Endothelial cell of umbilical vein (primary cell): ENCODE measurements at regions not wholly inside any gene's neighbourhood (a gene's known extent, or its start where the extent isn't known, plus 50 kb on each side); places are given as distances from the start of the nearest gene placed in this dataset.

Experiments
- BruUV-seq: library from RNA; stranded (reverse); fragments of 400-500 nt; replicated peaks from 2 replicates; lab custom pipeline; 2021; lab: Mats Ljungman, UMichigan
- CTCF ChIA-PET: fragments of 300-600, 350-600 bp; sonication (Branson Sonifier 250); formaldehyde crosslinking; loops from one replicate; lab custom pipeline; 2021; ENCODE audit warnings: antibody characterized with exemption, inconsistent platforms; lab: Charles Lee
- POLR2A ChIA-PET: fragments of 300-600, 350-600 bp; sonication (Branson Sonifier 250); formaldehyde crosslinking; loops from one replicate; lab custom pipeline; 2021; ENCODE audit warnings: antibody characterized with exemption, inconsistent platforms; lab: Charles Lee
- DNase-seq: peaks from one replicate; pipeline ENCODE4 v3.0.0-alpha.2; 2011; ENCODE audit warnings: low read depth, low spot score
- FAIRE-seq: peaks from 2 replicates; lab custom pipeline; 2011; peaks lifted over from hg19 to GRCh38; lab: Jason Lieb, UNC
- H2AFZ ChIP-seq: 2 replicates; pipeline ENCODE4 v1.6.0; 2012; ENCODE audit warnings: low read depth, low read length, control low read depth, inconsistent platforms
- H3K27ac ChIP-seq: 2 replicates; pipeline ENCODE4 v1.5.1; 2011; ENCODE audit warnings: low read depth, mild to moderate bottlenecking, control low read depth, low read length, moderate library complexity; ENCODE audit not compliant: insufficient read depth
- H3K27me3 ChIP-seq, 2 experiments: 2 replicates each; pipeline versions ENCODE4 v1.6.0 to v1.6.1; 2011; ENCODE audit warnings: low read length in 2 of 2, mixed read lengths in 1 of 2; ENCODE audit not compliant: control insufficient read depth in 2 of 2, insufficient read depth in 2 of 2
- H3K36me3 ChIP-seq, 2 experiments: 2 replicates in 1 of 2; 3 replicates in 1 of 2; pipeline ENCODE4 v1.5.1; 2011; ENCODE audit warnings: low read length in 2 of 2, mild to moderate bottlenecking in 1 of 2, moderate library complexity in 1 of 2; ENCODE audit not compliant: control insufficient read depth in 2 of 2, insufficient read depth in 2 of 2; ENCODE audit errors: extremely low read depth in 1 of 2
- H3K4me1 ChIP-seq: 3 replicates; pipeline ENCODE4 v1.5.1; 2011; ENCODE audit warnings: mild to moderate bottlenecking, low read length; ENCODE audit not compliant: control insufficient read depth, insufficient read depth; ENCODE audit errors: extremely low read depth
- H3K4me2 ChIP-seq: 2 replicates; pipeline ENCODE4 v1.6.1; 2011; ENCODE audit warnings: low read length, control low read depth, mixed read lengths; ENCODE audit not compliant: insufficient read depth
- H3K4me3 ChIP-seq, 3 experiments: fragments of 200-600 bp in 1 of 3; sonication (generic), shearing (Covaris generic) in 1 of 3; replicated peaks in 1 of 3; 2 replicates each; pipeline ENCODE4 v1.5.1; 2011 to 2016; ENCODE audit warnings: control low read depth in 3 of 3, low read length in 3 of 3, mild to moderate bottlenecking in 2 of 3, inconsistent platforms in 1 of 3, low read depth in 1 of 3, moderate library complexity in 1 of 3; ENCODE audit not compliant: insufficient read depth in 1 of 3
- H3K79me2 ChIP-seq: 2 replicates; pipeline ENCODE4 v1.6.0; 2012; ENCODE audit warnings: low read length, inconsistent platforms; ENCODE audit not compliant: control insufficient read depth, insufficient read depth
- H3K9ac ChIP-seq: replicated peaks from 2 replicates; pipeline ENCODE3; 2011; ENCODE audit warnings: low read length, control low read depth; ENCODE audit not compliant: insufficient read depth; ENCODE audit errors: extremely low read depth
- H3K9me1 ChIP-seq: replicated peaks from 3 replicates; pipeline ENCODE4 v1.6.0; 2011; ENCODE audit warnings: mild to moderate bottlenecking, low read length; ENCODE audit not compliant: control insufficient read depth, insufficient read depth; ENCODE audit errors: extremely low read depth
- H3K9me3 ChIP-seq: replicated peaks from 2 replicates; pipeline ENCODE4 v1.5.1; 2012; ENCODE audit warnings: low read length, inconsistent platforms; ENCODE audit not compliant: control insufficient read depth, insufficient read depth
- H4K20me1 ChIP-seq: replicated peaks from 2 replicates; pipeline ENCODE3; 2011; ENCODE audit warnings: mild to moderate bottlenecking, low read length; ENCODE audit not compliant: control insufficient read depth, insufficient read depth; ENCODE audit errors: extremely low read depth
- CTCF ChIP-seq, 2 donors: IDR thresholded peaks; 1 replicate in 1 of 2; 2 replicates in 1 of 2; pipeline ENCODE4 v1.5.1; 2011; ENCODE audit warnings: low read length in 2 of 2, mild to moderate bottlenecking in 2 of 2, moderate library complexity in 2 of 2, control low read depth in 1 of 2, inconsistent platforms in 1 of 2, low read depth in 1 of 2; ENCODE audit not compliant: insufficient read depth in 1 of 2; ENCODE audit errors: extremely low read depth in 1 of 2
- EZH2 ChIP-seq: IDR thresholded peaks from 2 replicates; pipeline ENCODE4 v1.6.1; 2012; ENCODE audit warnings: borderline replicate concordance, low read depth, mild to moderate bottlenecking, moderate library complexity, low read length, inconsistent platforms; ENCODE audit not compliant: severe bottlenecking
- FOS ChIP-seq: IDR thresholded peaks from 2 replicates; pipeline ENCODE4 v1.6.1; 2011; ENCODE audit warnings: mild to moderate bottlenecking, low read length, moderate library complexity, borderline replicate concordance; ENCODE audit not compliant: insufficient read depth
- GATA2 ChIP-seq: IDR thresholded peaks from 2 replicates; pipeline ENCODE4 v1.7.0; 2011; ENCODE audit warnings: low read depth, mild to moderate bottlenecking, moderate library complexity, mixed read lengths, low read length; ENCODE audit not compliant: insufficient read length, insufficient read depth
- JUN ChIP-seq: IDR thresholded peaks from 2 replicates; pipeline ENCODE4 v1.6.1; 2011; ENCODE audit warnings: borderline replicate concordance, low read depth; ENCODE audit not compliant: insufficient read length, insufficient read depth
- MYC ChIP-seq: IDR thresholded peaks from one replicate; pipeline ENCODE4 v1.6.1; 2011; ENCODE audit warnings: mild to moderate bottlenecking, low read depth, low read length
- POLR2A ChIP-seq: IDR thresholded peaks from 2 replicates; pipeline ENCODE4 v1.6.1; 2012; ENCODE audit warnings: low read depth, mild to moderate bottlenecking, control low read depth, low read length
- POLR2AphosphoS5 ChIP-seq: IDR thresholded peaks from 2 replicates; pipeline ENCODE4 v1.6.1; 2012; ENCODE audit warnings: low read depth, mild to moderate bottlenecking, control low read depth, low read length, moderate library complexity; ENCODE audit not compliant: insufficient read depth
- dilution Hi-C: fragments of 300-500 bp; cut with MboI; formaldehyde crosslinking; loops from one replicate; pipeline ENCODE4 v1.15.0; 2019; ENCODE audit warnings: low sequenced_read_pairs; ENCODE audit not compliant: extremely low pct_ligation_motif_present
- intact Hi-C: fragments of 100-400 bp; cut with micrococcal nuclease; formaldehyde crosslinking; loops from one replicate; pipeline ENCODE4 v1.10.0; 2022
- TF ChIP-seq, protein P1 (sequence below): IDR thresholded peaks from 2 replicates; pipeline ENCODE4 v1.6.1; 2011; ENCODE audit not compliant: insufficient read depth, insufficient read length

DNA sequence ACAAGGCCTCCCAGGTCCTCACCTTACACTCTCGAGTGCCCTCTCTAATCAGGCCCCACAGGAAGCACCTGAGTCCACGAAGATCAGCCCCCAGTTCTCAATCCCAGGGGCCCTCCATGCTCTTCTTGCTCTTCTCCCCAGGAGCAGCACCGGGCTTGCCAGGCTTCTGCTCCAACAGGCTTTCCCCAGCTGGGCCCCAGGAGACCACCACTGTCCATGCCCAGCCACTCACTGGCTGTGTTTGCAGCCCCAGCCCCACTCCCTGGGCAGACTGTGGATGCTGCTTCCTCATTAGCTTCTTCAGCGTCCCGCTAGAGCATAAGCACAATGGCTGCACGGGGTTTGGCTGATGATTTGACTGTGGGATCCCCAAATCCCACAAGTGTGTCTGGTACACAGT, 781.9 kb downstream of the GALR1 start:
- H3K36me3 ChIP-seq = no peaks in the 10 kb centered on the region
- H2AFZ ChIP-seq = no peak overlapping the region
- H3K4me3 ChIP-seq = no peak overlapping the region
- no peaks in the 10 kb centered on the region for H3K9me1 ChIP-seq
- POLR2A ChIA-PET = no interaction called here
- CTCF ChIA-PET = no interaction called here
- H3K79me2 ChIP-seq = no peaks in the 10 kb centered on the region
- TF ChIP-seq POLR2A (no peak), EZH2 (no peak)
- H3K9ac ChIP-seq = no peak overlapping the region
- DNase-seq (no peak), FAIRE-seq (no peak)
- dilution Hi-C loops = no loop called here
- H3K27ac ChIP-seq = no peak overlapping the region
- no peaks in the 10 kb centered on the region for H4K20me1 ChIP-seq
- intact Hi-C loops = no loop called here
- no TSS peak for BruUV-seq
- H3K27me3 ChIP-seq = no peaks in the 10 kb centered on the region
- H3K9me3 ChIP-seq = peaks cover 10% of the 10 kb centered on the region
- H3K4me1 ChIP-seq = no peaks in the 10 kb centered on the region
- no peak overlapping the region for H3K4me2 ChIP-seq

GRCh38 chr18:78031991-78032390, 782.3 kb downstream of the GALR1 start:
- Histone ChIP-seq H3K36me3 (no peaks in the 10 kb centered on the region), H3K79me2 (no peaks in the 10 kb centered on the region), H3K9me3 (peaks cover 7% of the 10 kb centered on the region), H2AFZ (no peak overlapping the region), H3K4me2 (no peak overlapping the region), H3K27ac (no peak overlapping the region), H3K4me1 (no peaks in the 10 kb centered on the region), H3K27me3 (no peaks in the 10 kb centered on the region), H3K9me1 (no peaks in the 10 kb centered on the region), H3K4me3 (no peak overlapping the region), H4K20me1 (no peaks in the 10 kb centered on the region), H3K9ac (no peak overlapping the region)
- BruUV-seq = no TSS peak
- FAIRE-seq (no peak), DNase-seq (no peak)
- dilution Hi-C loops (no loop called here), intact Hi-C loops (no loop called here)
- TF ChIP-seq POLR2AphosphoS5 = no peak
- no peak for TF ChIP-seq GATA2
- TF ChIP-seq CTCF (IDR thresholded peaks at IDR 0.05; ENCODE audit: extremely low read depth in 1 of 2, insufficient read depth in 1 of 2, low read depth in 1 of 2, low read length in 2 of 2) = no peak
- no peak for TF ChIP-seq FOS
- TF ChIP-seq, protein P1, sequence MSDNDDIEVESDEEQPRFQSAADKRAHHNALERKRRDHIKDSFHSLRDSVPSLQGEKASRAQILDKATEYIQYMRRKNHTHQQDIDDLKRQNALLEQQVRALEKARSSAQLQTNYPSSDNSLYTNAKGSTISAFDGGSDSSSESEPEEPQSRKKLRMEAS = no peak
- no peak for TF ChIP-seq EZH2
- no peak for TF ChIP-seq JUN
- TF ChIP-seq POLR2A = no peak
- no peak for TF ChIP-seq MYC
- POLR2A ChIA-PET = no interaction called here
- CTCF ChIA-PET = no interaction called here
